ENCODE measurements at regions not wholly inside any gene's neighbourhood (a gene's known extent, or its start where the extent isn't known, plus 50 kb on each side); places are given as distances from the start of the nearest gene placed in this dataset.
"Not testable (repeated sequence)": the region's sequence is repeated elsewhere in the genome, so short reads cannot be mapped to it uniquely, and the experiment has no call there.

- no peak for DNase-seq
Measured at GRCh38 chr11:80987171-80987570, 1546.3 kb upstream of the TENM4 start.

- DNase-seq = no peak
Measured at GRCh38 chr11:80986421-80987074, 1545.7 kb upstream of the TENM4 start.

DNA sequence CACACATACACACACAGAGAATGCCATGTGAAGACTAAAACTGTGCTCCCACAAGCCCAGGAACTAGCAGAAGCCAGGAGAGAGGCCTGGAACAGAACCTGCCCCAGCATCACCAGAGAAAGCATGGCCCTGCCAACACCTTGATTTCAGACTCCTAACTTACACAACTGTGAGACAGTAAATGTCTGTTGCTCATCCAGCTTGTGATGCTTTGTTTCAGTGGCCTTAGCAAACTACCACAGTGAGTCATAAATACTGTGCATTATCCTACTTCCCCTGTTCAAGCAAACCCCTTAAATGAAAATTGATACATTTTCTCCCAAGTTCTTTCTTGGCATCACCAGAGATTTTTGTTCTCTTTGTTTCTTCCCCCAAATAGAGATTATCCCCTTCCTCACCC, 1539.4 kb upstream of the TENM4 start:
- DNase-seq = no peak

- no peak for DNase-seq
Measured at GRCh38 chr11:80973786-80974185, 1533.0 kb upstream of the TENM4 start.

GRCh38 chr11:80970037-80970436, 1529.2 kb upstream of the TENM4 start:
- no peak for DNase-seq

DNA sequence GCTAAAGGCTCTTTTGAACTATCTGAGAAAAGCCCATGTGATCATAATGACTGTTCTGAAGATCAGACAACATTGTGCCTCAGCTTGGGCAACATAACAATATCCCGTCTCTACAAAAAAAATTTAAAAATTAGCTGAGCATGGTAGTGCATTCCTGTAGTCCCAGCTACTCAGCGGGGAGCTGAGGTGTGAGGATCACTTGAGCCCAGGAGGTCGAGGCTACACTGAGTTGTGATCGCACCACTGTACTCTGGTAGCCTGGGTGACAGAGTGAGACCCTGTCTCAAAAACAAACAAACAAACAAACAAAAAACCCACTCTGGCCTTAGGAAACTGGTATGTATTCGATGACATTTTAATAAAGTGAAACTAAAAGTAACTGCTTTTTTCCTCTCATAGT, 1526.8 kb upstream of the TENM4 start:
- no peak for DNase-seq

GRCh38 chr11:80960381-80961029, 1519.7 kb upstream of the TENM4 start:
- no peak for DNase-seq

GRCh38 chr11:80959751-80960150, 1518.9 kb upstream of the TENM4 start:
- DNase-seq = no peak

DNA sequence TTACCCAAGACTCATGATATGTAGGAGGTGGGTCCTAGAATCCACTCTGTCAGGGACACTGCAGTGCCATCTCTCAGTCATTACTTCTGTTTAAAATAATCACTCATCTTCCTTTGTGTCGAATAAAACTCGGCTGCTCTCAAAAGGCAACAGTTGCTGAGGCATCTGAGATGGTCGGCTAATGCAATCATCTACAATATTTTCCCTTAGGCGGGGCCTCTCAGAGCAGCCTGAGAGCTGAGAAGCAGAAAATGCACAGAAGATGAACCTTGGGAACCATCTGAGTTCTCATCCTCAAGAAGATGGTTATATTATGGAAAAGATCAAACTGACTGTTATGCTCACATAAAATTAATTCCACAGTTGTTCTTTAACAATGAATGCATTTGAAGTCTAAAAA, 1518.2 kb upstream of the TENM4 start:
- DNase-seq = no peak

GRCh38 chr11:80958361-80958760, 1517.5 kb upstream of the TENM4 start:
- DNase-seq = no peak

- DNase-seq = no peak
Measured at GRCh38 chr11:80955588-80955987, 1514.8 kb upstream of the TENM4 start.

GRCh38 chr11:80948781-80949180, 1508.0 kb upstream of the TENM4 start:
- no peak for DNase-seq

GRCh38 chr11:80944758-80945157, 1503.9 kb upstream of the TENM4 start:
- DNase-seq = no peak

DNA sequence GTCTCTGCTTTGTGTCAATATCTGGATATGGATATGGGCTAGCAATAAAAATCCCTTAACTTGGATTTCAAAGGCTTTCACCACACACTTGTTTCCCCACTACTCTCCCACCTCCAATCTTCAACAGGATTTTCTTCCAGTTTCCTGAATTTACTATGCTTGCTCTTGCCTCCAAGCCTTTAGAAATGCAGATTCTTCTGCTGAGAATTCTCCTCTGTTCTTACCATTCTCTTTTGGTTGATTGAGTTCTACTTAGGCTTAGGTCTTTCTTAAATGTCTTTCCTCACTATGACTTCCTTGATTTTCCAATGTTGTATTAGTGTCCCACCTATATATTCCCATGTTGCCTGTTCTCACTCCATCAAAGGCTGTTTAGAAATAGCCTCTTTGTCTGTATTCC, 1502.4 kb upstream of the TENM4 start:
- DNase-seq = no peak

DNA sequence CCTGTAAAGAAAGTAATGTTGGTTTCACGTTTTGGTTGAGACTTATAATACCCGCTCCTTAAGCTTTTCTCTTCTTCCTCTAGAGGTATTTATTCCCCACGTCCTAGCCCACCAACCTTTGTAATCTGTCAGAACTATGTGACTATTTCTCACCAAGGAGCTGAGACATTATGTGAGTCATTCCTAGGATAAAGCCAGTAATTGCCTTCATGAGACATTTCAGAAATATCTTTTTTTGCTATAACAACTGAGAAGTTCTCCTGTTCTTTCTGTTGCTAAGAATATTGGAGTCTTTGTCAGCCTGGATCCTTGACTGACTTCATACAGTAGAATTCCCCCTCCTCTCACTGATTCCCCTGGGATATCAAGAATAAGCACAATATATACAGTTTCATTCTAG, 1497.0 kb upstream of the TENM4 start:
- DNase-seq = no peak

GRCh38 chr11:80930038-80930437, 1489.2 kb upstream of the TENM4 start:
- DNase-seq = no peak

- DNase-seq = no peak
Measured at GRCh38 chr11:80929031-80929805, 1488.4 kb upstream of the TENM4 start.

GRCh38 chr11:80925321-80925720, 1484.5 kb upstream of the TENM4 start:
- no peak for DNase-seq

- DNase-seq = not testable (repeated sequence)
Measured at GRCh38 chr11:80921310-80921709, 1480.5 kb upstream of the TENM4 start.

DNA sequence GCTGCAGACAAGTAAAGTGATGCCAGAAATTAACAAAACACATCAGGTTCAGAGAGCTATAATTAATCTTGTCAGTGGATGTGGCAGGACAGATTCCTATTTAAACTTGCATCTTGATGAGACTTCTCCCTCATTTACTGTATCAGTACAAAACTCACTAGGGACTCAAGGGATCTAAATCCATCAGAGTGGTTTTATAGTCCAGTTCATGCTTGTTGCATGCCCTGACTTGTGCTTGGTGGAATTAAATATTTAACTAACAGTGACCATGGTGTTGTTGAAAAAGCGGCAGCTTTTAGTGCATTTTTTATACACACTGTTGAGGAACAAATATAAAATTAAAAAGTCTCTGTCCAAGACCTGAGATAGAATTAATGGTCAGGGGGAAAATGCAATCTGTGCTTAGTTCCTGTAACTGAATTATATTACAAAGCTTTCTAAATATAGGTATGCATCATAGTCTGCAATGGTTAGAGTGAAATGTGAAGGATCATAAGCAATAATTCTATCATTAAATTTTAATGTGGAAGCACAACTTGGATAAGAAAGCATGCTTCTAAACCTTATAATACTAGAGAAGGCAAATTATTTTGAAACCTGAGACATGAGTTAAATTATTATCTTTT, 1475.5 kb upstream of the TENM4 start:
- no peak for DNase-seq

DNA sequence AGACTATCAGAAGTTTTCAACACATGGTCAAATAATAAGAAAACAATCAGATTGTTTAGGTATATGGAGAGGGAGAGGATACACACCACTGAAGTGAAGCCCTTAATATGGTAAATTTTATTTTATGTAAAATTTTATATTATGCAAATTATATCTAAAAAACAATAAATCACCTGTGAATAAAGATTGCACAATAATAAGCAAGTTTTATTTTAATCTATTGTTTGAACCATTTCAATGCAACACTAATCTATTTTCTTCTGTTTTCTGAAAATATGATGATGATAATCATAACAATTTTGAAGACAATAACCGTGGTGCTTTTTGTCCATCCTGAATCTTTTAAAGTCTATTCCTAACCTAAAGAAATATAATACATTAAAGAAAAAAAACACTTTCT, 1473.5 kb upstream of the TENM4 start:
- DNase-seq = no peak

- DNase-seq = no peak
Measured at GRCh38 chr11:80911666-80912065, 1470.8 kb upstream of the TENM4 start.

DNA sequence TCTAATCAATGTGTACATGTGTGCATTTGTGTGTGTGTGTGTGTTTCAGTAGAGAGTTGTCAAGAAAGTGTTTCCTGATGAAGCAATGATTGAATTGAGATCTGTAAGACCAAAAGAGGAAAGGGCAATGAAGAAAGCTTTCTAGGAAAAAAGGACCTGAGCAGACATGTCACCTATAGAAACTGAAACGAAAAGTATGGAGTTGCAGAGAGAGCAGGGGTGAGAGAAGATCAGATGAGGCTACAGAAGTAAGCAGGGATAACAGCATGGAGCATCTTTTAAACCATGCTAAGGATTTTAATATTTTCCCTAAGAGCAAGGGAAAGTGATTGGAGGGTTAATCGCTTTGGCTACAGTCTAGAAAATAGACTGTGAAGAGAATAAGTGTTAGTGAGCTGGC, 1459.4 kb upstream of the TENM4 start:
- DNase-seq = no peak

- DNase-seq = no peak
Measured at GRCh38 chr11:80899381-80899780, 1458.6 kb upstream of the TENM4 start.
